Panc1 (cell line): ENCODE measurements at regions not wholly inside any gene's neighbourhood (a gene's known extent, or its start where the extent isn't known, plus 50 kb on each side); places are given as distances from the start of the nearest gene placed in this dataset.

ENCODE experiments used
- ATAC-seq: fragments of 200-7000 bp; cut with Tn5 transposase; 2 replicates; pipeline ENCODE4 v1.9.1; 2020; ENCODE audit warnings: mild to moderate bottlenecking, moderate library complexity
- BruUV-seq: library from RNA; stranded (reverse); fragments of 400-500 nt; replicated peaks from 2 replicates; lab custom pipeline; 2021; lab: Mats Ljungman, UMichigan
- CTCF ChIA-PET: fragments of 300-600 bp; sonication (Branson Sonifier 250); formaldehyde crosslinking; loops from one replicate; lab custom pipeline; 2022; ENCODE audit warnings: antibody characterized with exemption; lab: Charles Lee
- POLR2A ChIA-PET: fragments of 300-600 bp; sonication (Branson Sonifier 250); formaldehyde crosslinking; loops from one replicate; lab custom pipeline; 2022; ENCODE audit warnings: antibody characterized with exemption; lab: Charles Lee
- DNase-seq: peaks from one replicate; pipeline ENCODE4 v3.0.0-alpha.2; 2010; ENCODE audit warnings: low read depth, low spot score
- H3K27ac ChIP-seq: 2 replicates; pipeline ENCODE4 v1.5.1; 2011; ENCODE audit warnings: mild to moderate bottlenecking, low read length, inconsistent platforms
- H3K27me3 ChIP-seq: fragments of 200-500 bp; sonication (Bioruptor generic); 2 replicates; pipeline ENCODE4 v1.6.0; 2014; ENCODE audit warnings: low read length, inconsistent platforms; ENCODE audit not compliant: control insufficient read depth, insufficient read depth
- H3K36me3 ChIP-seq: fragments of 200-500 bp; sonication (Bioruptor generic); 2 replicates; pipeline ENCODE4 v1.5.1; 2014; ENCODE audit warnings: inconsistent platforms, mild to moderate bottlenecking, low read length, moderate library complexity; ENCODE audit not compliant: control insufficient read depth, insufficient read depth
- H3K4me1 ChIP-seq: 2 replicates; pipeline ENCODE4 v1.5.1; 2011; ENCODE audit warnings: inconsistent platforms, mild to moderate bottlenecking, low read length, moderate library complexity; ENCODE audit not compliant: control insufficient read depth, insufficient read depth
- H3K4me3 ChIP-seq, 2 experiments: 2 replicates each; pipeline ENCODE4 v1.5.1; 2011 to 2012; ENCODE audit warnings: low read depth in 2 of 2, low read length in 2 of 2, mild to moderate bottlenecking in 2 of 2, inconsistent platforms in 1 of 2, moderate library complexity in 1 of 2
- H3K9me3 ChIP-seq: fragments of 200-500 bp; sonication (Bioruptor generic); 2 replicates; pipeline ENCODE4 v1.5.1; 2014; ENCODE audit warnings: low read depth, mild to moderate bottlenecking, inconsistent platforms, low read length, moderate library complexity; ENCODE audit not compliant: control insufficient read depth, insufficient read depth
- POLR2AphosphoS5 ChIP-seq: IDR thresholded peaks from 2 replicates; pipeline ENCODE4 v1.6.1; 2012; ENCODE audit warnings: mild to moderate bottlenecking, low read depth, low read length, moderate library complexity
- SIN3A ChIP-seq: IDR thresholded peaks from 2 replicates; pipeline ENCODE4 v1.6.1; 2012; ENCODE audit warnings: low read depth, mild to moderate bottlenecking, low read length, moderate library complexity, borderline replicate concordance; ENCODE audit not compliant: insufficient read depth
- TCF7L2 ChIP-seq: IDR thresholded peaks from 2 replicates; pipeline ENCODE4 v1.6.1; 2011; ENCODE audit warnings: mild to moderate bottlenecking, low read depth, low read length, inconsistent platforms
- in situ Hi-C: cut with HindIII; loops from 2 replicates; pipeline ENCODE4 v1.10.0; 2016; ENCODE audit warnings: low sequenced_read_pairs, low pct_unique_long_range_greater_than_20kb
- intact Hi-C: fragments of 100-400 bp; cut with micrococcal nuclease; formaldehyde crosslinking; loops from one replicate; pipeline ENCODE4 v1.10.0; 2022; ENCODE audit not compliant: unreplicated experiment
- TF ChIP-seq, protein P1 (sequence below): fragments of 450-650 bp; IDR thresholded peaks from 2 replicates; pipeline ENCODE4 v1.5.1; 2017; ENCODE audit warnings: mild to moderate bottlenecking
- TF ChIP-seq, protein P2 (sequence below), 2 experiments: IDR thresholded peaks; 2 replicates each; pipeline ENCODE4 v1.6.1; 2011 to 2012; ENCODE audit warnings: low read depth in 2 of 2, control low read depth in 1 of 2, low read length in 1 of 2, mild to moderate bottlenecking in 1 of 2, moderate library complexity in 1 of 2; ENCODE audit not compliant: insufficient read depth in 1 of 2

DNA sequence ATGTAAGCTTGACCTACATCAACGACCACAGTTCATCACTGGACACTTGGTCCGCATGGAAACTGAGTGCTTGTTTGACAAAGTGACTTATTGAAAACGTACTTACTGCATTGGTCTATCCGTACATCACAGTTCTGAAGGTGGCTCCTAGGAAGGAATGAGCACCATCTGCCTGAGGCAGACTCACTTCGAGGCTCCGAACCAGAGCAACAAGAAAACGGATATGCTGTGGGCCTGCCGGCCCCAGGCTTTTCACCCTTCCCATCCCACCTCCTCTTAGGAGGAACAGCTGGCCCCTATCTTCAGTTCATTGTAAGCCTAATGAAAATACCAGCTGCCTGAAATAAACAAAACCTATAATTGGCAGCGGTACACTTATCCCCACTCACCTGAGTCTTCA, 67.2 kb upstream of the TSLP start:
- POLR2A ChIA-PET: no interaction called here
- in situ Hi-C loops: no loop called here
- H3K4me3 ChIP-seq: no peak overlapping the region

DNA sequence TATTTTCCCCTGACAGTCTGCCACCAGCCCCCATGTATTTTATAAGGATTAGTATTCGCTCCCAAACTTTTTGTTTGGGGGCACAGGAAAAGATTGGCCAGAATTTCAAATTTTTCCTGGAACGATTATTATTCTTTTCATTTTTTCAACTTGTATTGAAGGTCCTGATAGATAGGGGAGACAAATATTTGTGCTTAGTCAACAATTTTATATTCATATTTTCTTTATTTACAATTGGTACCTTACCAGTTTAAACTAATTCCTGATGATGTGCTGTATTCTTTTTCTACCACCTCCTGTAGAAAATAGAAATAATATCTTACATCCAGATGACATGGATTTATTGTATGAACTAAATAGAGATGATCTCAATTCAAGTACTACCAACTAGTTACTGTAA, 60.7 kb upstream of the TSLP start:
- Histone ChIP-seq H3K4me3 (no peak overlapping the region), H3K36me3 (no peaks in the 10 kb centered on the region), H3K9me3 (no peaks in the 10 kb centered on the region), H3K27ac (no peak overlapping the region), H3K4me1 (no peaks in the 10 kb centered on the region), H3K27me3 (no peaks in the 10 kb centered on the region)
- TF ChIP-seq POLR2AphosphoS5 (no peak), SIN3A (no peak), TCF7L2 (no peak)
- TF ChIP-seq, protein P1, sequence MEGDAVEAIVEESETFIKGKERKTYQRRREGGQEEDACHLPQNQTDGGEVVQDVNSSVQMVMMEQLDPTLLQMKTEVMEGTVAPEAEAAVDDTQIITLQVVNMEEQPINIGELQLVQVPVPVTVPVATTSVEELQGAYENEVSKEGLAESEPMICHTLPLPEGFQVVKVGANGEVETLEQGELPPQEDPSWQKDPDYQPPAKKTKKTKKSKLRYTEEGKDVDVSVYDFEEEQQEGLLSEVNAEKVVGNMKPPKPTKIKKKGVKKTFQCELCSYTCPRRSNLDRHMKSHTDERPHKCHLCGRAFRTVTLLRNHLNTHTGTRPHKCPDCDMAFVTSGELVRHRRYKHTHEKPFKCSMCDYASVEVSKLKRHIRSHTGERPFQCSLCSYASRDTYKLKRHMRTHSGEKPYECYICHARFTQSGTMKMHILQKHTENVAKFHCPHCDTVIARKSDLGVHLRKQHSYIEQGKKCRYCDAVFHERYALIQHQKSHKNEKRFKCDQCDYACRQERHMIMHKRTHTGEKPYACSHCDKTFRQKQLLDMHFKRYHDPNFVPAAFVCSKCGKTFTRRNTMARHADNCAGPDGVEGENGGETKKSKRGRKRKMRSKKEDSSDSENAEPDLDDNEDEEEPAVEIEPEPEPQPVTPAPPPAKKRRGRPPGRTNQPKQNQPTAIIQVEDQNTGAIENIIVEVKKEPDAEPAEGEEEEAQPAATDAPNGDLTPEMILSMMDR: no peak
- TF ChIP-seq, protein P2, sequence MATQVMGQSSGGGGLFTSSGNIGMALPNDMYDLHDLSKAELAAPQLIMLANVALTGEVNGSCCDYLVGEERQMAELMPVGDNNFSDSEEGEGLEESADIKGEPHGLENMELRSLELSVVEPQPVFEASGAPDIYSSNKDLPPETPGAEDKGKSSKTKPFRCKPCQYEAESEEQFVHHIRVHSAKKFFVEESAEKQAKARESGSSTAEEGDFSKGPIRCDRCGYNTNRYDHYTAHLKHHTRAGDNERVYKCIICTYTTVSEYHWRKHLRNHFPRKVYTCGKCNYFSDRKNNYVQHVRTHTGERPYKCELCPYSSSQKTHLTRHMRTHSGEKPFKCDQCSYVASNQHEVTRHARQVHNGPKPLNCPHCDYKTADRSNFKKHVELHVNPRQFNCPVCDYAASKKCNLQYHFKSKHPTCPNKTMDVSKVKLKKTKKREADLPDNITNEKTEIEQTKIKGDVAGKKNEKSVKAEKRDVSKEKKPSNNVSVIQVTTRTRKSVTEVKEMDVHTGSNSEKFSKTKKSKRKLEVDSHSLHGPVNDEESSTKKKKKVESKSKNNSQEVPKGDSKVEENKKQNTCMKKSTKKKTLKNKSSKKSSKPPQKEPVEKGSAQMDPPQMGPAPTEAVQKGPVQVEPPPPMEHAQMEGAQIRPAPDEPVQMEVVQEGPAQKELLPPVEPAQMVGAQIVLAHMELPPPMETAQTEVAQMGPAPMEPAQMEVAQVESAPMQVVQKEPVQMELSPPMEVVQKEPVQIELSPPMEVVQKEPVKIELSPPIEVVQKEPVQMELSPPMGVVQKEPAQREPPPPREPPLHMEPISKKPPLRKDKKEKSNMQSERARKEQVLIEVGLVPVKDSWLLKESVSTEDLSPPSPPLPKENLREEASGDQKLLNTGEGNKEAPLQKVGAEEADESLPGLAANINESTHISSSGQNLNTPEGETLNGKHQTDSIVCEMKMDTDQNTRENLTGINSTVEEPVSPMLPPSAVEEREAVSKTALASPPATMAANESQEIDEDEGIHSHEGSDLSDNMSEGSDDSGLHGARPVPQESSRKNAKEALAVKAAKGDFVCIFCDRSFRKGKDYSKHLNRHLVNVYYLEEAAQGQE (IDR thresholded peaks at IDR 0.05; ENCODE audit: insufficient read depth in 1 of 2, low read depth in 2 of 2, low read length in 1 of 2): no peak
- no peak for ATAC-seq
- DNase-seq: no peak
- ChIA-PET POLR2A (no interaction called here), CTCF (no interaction called here)
- BruUV-seq: no TSS peak
- intact Hi-C loops: no loop called here
- in situ Hi-C loops: no loop called here

More for the DNA sequence above, 67.2 kb upstream of the TSLP start:
- H3K27me3 ChIP-seq: no peaks in the 10 kb centered on the region
- DNase-seq (no peak), ATAC-seq (no peak)
- no peaks in the 10 kb centered on the region for H3K9me3 ChIP-seq
- intact Hi-C loops: no loop called here
- H3K36me3 ChIP-seq: no peaks in the 10 kb centered on the region
- H3K27ac ChIP-seq: no peak overlapping the region
- no TSS peak for BruUV-seq
- TF ChIP-seq SIN3A: no peak
- TF ChIP-seq POLR2AphosphoS5: no peak
- TF ChIP-seq TCF7L2: no peak
- TF ChIP-seq, protein P2 (IDR thresholded peaks at IDR 0.05; ENCODE audit: insufficient read depth in 1 of 2, low read depth in 2 of 2, low read length in 1 of 2): no peak
- TF ChIP-seq, protein P1: no peak
- no peaks in the 10 kb centered on the region for H3K4me1 ChIP-seq
- CTCF ChIA-PET: no interaction called here
